GM21576 (cell line): ENCODE measurements at regions not wholly inside any gene's neighbourhood (a gene's known extent, or its start where the extent isn't known, plus 50 kb on each side); places are given as distances from the start of the nearest gene placed in this dataset.

Source experiments
- ATAC-seq: cut with Tn5 transposase; IDR thresholded peaks from one replicate; pipeline ENCODE4 v1.9.1; 2021; ENCODE audit warnings: mild to moderate bottlenecking, moderate library complexity; ENCODE audit not compliant: unreplicated experiment

DNA sequence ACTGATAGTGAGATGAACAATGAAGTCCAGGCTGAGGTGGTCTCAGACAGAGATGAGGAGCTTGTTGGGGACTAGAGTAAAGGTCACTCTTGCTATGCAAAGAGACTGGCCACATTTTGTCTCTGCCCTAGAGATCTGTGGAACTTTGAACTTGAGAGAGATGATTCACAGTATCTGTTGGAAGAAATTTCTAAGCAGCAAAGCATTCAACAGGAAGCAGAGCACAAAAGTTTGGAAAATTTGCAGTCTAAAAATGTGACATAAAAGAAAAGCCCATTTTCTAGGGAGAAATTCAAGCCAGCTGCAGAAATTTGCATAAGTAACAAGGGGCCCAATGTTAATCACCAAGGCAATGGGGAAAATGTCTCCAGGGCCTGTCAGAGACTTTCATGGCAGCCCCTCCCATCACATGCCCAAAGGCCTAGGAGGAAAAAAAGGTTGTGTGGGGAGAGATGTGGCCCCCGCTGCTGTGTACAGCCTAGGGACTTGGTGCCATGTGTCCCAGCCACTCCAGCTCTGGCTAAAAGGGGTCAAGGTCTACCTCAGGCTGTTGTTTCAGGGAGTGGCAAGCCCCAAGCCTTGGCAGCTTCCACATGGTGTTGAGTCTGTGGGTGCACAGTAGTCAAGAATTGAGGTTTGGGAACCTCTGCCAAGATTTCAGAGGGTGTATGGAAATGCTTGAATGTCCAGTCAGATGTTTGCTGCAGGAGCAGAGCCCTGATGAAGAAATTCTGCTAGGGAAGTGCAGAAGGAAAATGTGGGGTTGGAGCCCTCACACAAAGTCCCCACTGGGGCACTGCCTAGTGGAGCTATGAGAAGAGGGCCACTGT, 262.8 kb downstream of the DKK2 start:
- no peak for ATAC-seq

DNA sequence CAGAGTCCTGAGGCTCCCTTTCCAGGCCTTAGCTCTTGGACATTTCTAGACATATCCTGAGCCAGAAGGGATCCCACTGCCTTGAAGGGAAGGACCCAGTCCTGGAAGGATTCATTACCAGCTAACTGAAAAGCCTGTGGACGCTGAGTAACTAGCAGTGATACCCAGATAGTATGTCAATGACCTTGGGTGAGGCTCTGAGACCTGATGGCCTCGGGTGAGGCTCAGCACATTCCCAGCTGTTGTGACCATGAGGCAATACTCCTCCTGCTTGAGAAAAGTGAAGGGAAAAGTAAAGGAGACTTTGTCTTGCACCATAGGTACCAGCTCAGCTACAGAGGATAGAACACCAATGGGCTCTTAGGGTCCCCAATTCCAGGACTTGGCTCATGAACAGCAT, 268.1 kb downstream of the DKK2 start:
- no peak for ATAC-seq

- no peak for ATAC-seq
These were observed 269.6 kb downstream of the DKK2 start for GRCh38 chr4:106766519-106766918.

GRCh38 chr4:106764774-106765173, 271.3 kb downstream of the DKK2 start:
- ATAC-seq = no peak

DNA sequence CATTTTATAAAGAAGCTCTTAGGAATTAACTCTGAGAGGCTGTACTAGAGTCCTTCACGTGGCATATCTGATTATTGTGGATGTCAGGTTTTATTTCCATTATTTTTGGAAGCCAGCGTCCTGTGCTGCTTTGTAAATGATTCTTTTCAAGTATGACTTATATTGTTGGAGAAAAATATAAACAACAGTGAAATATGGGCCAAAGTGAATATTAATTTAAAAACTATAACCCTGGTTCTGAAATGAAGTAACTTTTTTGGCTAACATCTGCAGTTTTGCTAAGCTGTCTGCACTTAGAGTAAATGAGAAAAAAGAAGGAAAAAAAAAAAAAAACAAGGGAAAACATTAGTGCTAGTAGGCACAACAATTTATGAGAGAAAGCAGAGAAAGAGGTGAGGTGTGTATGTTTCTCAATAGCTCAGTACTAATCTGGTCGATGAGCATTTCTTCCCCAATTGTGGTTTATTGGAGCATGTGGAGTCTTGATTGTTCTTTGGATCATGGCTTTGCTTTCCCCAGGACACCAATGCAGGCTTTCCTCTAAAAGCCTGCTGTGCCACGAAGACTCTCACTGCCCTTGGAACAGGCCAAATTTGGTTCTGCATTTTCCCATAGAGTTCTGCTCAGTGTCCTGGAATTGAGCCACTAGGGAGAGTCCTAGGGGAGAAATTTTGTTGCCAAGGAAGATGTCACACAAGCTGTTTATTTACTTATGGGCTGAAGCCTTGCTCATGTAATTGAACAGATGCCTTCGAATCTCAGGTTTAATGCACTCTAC, 273.3 kb downstream of the DKK2 start:
- ATAC-seq = no peak

- ATAC-seq = no peak
These were observed 282.7 kb downstream of the DKK2 start for GRCh38 chr4:106753426-106753825.

DNA sequence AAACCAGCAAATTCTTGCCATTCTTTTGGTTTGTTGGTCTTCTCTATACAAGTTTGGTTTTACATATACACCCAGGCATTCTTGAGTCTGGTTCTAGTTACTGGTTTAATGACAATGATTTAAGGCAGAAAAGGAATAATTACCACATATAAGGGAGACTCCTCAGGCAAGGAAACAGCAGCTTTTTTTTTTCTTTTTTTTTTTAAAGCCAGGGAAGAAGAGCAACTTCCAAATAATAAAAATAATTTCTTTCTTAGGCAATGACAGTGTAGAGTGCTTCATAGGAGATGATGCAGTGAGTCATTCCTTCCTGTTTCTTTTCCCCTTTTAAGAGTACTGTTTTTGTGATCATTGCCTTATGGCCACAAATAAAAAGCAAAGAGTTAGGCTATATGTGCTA, 289.7 kb downstream of the DKK2 start:
- no peak for ATAC-seq

- no peak for ATAC-seq
These were observed 298.0 kb downstream of the DKK2 start for GRCh38 chr4:106738121-106738520.

GRCh38 chr4:106718548-106718947, 317.6 kb downstream of the DKK2 start:
- ATAC-seq = no peak

GRCh38 chr4:106717091-106717490, 319.0 kb downstream of the DKK2 start:
- ATAC-seq = no peak

GRCh38 chr4:106715825-106716224, 320.3 kb downstream of the DKK2 start:
- ATAC-seq = no peak

GRCh38 chr4:106708464-106708816, 327.7 kb downstream of the DKK2 start:
- ATAC-seq = no peak

- no peak for ATAC-seq
These were observed 328.2 kb downstream of the DKK2 start for GRCh38 chr4:106707776-106708463.

DNA sequence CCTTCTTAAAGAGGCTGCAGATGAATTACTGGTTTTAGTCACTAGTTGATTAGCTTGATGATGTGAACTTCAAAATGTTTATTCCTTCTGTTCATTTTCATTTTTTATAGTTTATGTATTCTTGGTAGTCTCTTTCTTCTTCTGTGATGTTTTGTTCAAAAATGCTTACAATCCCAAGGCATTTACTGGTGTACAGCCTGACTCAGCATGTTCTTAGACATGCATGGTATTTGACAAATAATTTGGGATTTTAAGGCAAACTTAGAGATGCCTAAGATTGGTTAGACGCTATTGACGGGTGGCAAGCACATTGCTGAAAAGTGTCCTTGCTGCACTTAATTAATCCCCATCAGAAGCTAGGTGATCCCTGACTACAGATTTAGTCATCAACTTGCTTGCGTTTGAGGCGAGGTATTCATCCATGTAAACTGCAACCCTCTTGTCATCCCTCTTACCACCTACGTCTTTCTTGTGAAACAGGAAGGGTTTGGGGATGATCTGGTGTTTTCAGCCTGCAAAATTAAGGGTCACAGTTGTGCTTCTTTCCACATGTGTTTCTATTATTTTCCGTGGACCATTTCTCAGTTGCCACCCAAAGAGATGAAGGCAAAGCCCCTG, 331.8 kb downstream of the DKK2 start:
- no peak for ATAC-seq

- no peak for ATAC-seq
These were observed 331.7 kb upstream of the GIMD1 start for GRCh38 chr4:106700321-106700720.

- no peak for ATAC-seq
These were observed 330.1 kb upstream of the GIMD1 start for GRCh38 chr4:106698621-106699195.

DNA sequence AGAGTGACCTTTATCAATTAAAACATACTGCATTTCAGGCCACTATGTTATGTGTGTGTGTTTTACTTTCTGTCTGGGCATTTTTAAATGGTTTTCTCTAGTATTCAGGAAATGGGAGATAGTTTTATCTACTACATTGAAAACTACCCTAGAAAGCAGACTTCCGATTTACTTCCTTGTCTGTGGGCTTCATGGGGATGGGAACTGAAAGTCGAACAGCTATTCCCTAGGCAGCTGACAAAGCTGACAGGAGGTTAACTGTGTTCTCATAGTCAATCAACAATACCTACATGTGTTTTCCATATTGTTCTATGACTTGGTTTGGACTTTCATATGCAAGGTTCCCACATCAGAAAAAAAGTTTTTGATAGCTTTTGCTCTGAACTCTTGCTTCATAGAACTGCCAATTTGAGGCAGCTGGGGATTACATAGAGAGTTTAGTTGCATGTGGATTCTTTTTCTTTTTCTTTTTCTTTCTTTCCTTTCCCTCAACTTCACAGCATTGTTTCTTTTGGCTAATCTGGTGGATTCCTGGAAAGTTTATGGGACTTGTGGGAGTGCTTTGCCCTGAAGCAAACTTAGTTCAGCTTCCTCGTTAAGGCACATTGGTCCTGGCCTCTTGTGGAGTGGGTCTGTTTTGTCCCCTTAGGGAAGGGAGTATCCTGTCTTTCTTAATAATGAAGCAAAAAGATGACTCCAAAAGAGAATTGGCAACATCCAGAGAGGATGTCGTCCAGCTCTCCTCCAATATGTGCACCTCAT, 327.1 kb upstream of the GIMD1 start:
- no peak for ATAC-seq

GRCh38 chr4:106694232-106694631, 325.7 kb upstream of the GIMD1 start:
- no peak for ATAC-seq

DNA sequence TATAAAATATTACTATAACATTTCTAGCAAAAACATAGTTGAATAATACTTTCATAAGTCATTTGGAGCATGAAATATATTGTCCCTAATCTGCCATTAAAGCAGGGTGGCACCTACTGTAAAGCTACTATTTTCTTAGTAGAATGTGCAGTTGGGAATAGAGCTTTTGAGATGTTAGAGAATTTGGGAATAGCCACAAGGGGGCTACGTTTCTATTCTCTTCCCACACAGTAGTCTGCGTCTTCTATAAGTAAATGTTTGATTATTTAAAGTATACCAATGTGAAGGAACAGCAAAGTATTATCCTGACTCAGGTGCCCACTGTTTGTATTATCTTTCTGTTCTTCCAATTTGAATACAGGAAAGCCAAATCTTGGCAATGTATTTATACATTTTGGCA, 323.2 kb upstream of the GIMD1 start:
- ATAC-seq = no peak

DNA sequence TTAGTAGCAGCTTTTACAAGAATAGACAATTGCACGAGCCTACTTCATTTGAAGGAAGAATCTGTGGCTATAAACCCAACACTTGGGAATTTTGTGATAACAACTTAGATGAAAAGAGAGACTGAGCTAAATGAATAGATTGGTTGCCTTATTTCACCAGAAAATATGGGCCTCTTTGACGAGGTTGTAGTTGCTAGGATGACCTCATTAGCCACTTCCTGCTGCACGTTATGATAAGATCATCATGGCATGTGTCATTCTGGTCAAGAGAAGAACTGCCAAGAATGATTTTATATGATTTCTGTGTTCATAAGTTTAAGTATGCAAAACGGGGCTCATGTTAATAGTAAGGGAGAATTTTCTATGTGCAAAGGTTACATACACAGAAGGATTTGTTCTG, 321.9 kb upstream of the GIMD1 start:
- ATAC-seq = no peak
